Esophagus muscularis mucosa (tissue), 4 donors: ENCODE measurements at regions not wholly inside any gene's neighbourhood (a gene's known extent, or its start where the extent isn't known, plus 50 kb on each side); places are given as distances from the start of the nearest gene placed in this dataset.

ENCODE experiments used
- EP300 ChIP-seq: sonication (generic); formaldehyde crosslinking; IDR thresholded peaks from one replicate; pipeline ENCODE4 v1.6.1; 2017; ENCODE audit warnings: antibody characterized with exemption
- POLR2A ChIP-seq: fragments of 450-650 bp; IDR thresholded peaks from one replicate; pipeline ENCODE4 v1.6.1; 2017; ENCODE audit warnings: antibody characterized with exemption, moderate library complexity, mild to moderate bottlenecking, low read depth
- POLR2AphosphoS5 ChIP-seq, 2 donors: sonication (generic); formaldehyde crosslinking; IDR thresholded peaks; one replicate each; pipeline ENCODE4 v1.6.1; 2017; ENCODE audit warnings: antibody characterized with exemption in 2 of 2
- TF ChIP-seq, protein P1 (sequence below), 3 experiments: fragments of 200-600 bp in 2 of 3; fragments of 450-650 bp in 1 of 3; sonication (generic) in 2 of 3; IDR thresholded peaks; one replicate each; pipeline ENCODE4 v1.5.1; 2017 to 2019; ENCODE audit warnings: antibody characterized with exemption in 3 of 3, mild to moderate bottlenecking in 2 of 3, moderate library complexity in 1 of 3

DNA sequence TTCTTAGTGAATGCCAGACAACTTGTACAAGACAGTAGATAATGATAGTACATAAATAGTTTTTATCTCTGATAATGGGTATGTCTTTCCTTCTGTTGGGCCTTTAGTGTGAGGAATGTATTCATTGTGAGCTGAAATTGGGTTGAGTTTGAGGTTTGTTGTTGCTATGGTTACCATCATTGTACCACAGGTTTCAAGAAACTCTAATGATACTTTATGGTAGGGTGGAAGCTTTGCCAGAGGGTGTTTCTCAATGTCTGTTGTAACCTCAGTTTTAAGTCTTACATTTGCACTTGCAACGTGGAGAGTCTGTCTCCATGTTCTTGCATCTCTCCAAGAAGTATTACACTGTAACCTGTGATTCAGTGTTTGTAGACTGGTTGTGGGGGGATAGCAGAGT is 1550.1 kb downstream of the MAT2B start:
- TF ChIP-seq POLR2AphosphoS5 (IDR thresholded peaks at IDR 0.05) (no peak), POLR2A (no peak), EP300 (no peak)
- TF ChIP-seq, protein P1, sequence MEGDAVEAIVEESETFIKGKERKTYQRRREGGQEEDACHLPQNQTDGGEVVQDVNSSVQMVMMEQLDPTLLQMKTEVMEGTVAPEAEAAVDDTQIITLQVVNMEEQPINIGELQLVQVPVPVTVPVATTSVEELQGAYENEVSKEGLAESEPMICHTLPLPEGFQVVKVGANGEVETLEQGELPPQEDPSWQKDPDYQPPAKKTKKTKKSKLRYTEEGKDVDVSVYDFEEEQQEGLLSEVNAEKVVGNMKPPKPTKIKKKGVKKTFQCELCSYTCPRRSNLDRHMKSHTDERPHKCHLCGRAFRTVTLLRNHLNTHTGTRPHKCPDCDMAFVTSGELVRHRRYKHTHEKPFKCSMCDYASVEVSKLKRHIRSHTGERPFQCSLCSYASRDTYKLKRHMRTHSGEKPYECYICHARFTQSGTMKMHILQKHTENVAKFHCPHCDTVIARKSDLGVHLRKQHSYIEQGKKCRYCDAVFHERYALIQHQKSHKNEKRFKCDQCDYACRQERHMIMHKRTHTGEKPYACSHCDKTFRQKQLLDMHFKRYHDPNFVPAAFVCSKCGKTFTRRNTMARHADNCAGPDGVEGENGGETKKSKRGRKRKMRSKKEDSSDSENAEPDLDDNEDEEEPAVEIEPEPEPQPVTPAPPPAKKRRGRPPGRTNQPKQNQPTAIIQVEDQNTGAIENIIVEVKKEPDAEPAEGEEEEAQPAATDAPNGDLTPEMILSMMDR (IDR thresholded peaks at IDR 0.05): no peak
